ENCODE measurements at regions not wholly inside any gene's neighbourhood (a gene's known extent, or its start where the extent isn't known, plus 50 kb on each side); places are given as distances from the start of the nearest gene placed in this dataset.

DNA sequence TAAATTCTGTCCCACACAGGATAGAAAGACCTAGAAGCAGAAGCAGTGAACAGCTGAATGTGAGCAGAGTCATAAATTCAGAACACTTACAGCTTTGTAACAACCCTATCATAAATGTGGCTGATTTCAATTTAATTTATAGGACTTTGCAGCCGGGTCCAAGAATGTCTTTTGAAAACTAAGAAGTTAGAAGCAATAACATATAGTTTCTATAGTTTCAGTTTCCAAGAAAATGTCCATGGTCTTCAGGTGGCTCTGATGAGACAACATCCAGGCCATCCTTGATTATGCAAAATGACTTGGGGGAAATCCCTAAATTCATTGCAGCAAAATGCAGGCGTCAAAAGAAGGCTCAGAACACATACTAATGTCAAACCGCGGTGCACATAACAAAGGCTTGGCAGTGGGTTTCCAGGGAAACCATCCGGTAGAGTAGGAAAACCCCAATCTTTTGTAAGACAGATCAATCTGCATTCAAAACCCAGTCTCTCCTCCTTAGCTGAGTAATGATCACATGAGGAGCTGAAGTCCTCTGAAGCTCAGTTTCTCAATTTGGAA is 442.2 kb upstream of the ID2 start:
- DNase-seq: no peak
- no peaks in the 10 kb centered on the region for H3K36me3 Mint-ChIP-seq (ENCODE audit: low read depth)
- H3K4me3 Mint-ChIP-seq: no peak overlapping the region
- H3K9me3 Mint-ChIP-seq: no peaks in the 10 kb centered on the region; the same call in 1 of the 2 replicates
- TF ChIP-seq, protein P1, sequence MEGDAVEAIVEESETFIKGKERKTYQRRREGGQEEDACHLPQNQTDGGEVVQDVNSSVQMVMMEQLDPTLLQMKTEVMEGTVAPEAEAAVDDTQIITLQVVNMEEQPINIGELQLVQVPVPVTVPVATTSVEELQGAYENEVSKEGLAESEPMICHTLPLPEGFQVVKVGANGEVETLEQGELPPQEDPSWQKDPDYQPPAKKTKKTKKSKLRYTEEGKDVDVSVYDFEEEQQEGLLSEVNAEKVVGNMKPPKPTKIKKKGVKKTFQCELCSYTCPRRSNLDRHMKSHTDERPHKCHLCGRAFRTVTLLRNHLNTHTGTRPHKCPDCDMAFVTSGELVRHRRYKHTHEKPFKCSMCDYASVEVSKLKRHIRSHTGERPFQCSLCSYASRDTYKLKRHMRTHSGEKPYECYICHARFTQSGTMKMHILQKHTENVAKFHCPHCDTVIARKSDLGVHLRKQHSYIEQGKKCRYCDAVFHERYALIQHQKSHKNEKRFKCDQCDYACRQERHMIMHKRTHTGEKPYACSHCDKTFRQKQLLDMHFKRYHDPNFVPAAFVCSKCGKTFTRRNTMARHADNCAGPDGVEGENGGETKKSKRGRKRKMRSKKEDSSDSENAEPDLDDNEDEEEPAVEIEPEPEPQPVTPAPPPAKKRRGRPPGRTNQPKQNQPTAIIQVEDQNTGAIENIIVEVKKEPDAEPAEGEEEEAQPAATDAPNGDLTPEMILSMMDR (IDR thresholded peaks at IDR 0.05): no peak
- no peak overlapping the region for H3K27ac Mint-ChIP-seq
- H3K27me3 Mint-ChIP-seq (ENCODE audit: insufficient read depth): peaks cover 9% of the 10 kb centered on the region
- no peaks in the 10 kb centered on the region for H3K4me1 Mint-ChIP-seq (ENCODE audit: low read depth)

DNA sequence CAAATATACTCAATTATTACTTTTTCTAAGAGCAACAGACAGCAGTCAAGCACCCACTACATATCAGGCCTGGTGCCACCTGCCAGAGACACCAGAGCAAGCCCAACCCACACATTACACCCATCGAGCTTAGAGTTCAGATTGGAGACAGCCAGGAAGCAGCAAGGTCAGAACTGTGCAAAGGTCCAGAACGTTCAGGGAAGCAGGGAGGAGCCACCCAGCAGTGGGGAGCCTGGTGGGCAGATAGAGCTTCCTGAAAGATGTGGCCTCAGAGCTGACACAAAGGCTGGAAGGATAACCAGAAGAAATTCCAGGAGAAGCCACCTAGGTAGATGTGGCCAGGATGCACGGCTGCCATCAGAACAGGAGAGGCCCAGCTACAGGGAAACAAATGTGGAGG is 440.5 kb upstream of the ID2 start:
- no peak overlapping the region for H3K4me3 Mint-ChIP-seq
- no peak for DNase-seq
- H3K4me1 Mint-ChIP-seq (ENCODE audit: low read depth): no peaks in the 10 kb centered on the region
- TF ChIP-seq, protein P1 (IDR thresholded peaks at IDR 0.05): no peak
- H3K36me3 Mint-ChIP-seq (ENCODE audit: low read depth): no peaks in the 10 kb centered on the region
- peaks cover 2% of the 10 kb centered on the region for H3K27me3 Mint-ChIP-seq (ENCODE audit: insufficient read depth)
- no peak overlapping the region for H3K27ac Mint-ChIP-seq
- H3K9me3 Mint-ChIP-seq: no peaks in the 10 kb centered on the region; the same call in 1 of the 2 replicates

- peaks cover 2% of the 10 kb centered on the region for H3K27me3 Mint-ChIP-seq (ENCODE audit: insufficient read depth)
- no peaks in the 10 kb centered on the region for H3K4me1 Mint-ChIP-seq (ENCODE audit: low read depth)
- DNase-seq: no peak
These were observed 439.1 kb upstream of the ID2 start for GRCh38 chr2:8242739-8243138.

GRCh38 chr2:8243748-8244400 is 438.0 kb upstream of the ID2 start:
- peaks cover 6% of the 10 kb centered on the region for H3K4me1 Mint-ChIP-seq (ENCODE audit: low read depth)
- no peak overlapping the region for H3K4me3 Mint-ChIP-seq
- DNase-seq: no peak
- no peak overlapping the region for H3K27ac Mint-ChIP-seq
- TF ChIP-seq, protein P1 (IDR thresholded peaks at IDR 0.05): no peak
- H3K9me3 Mint-ChIP-seq: no peaks in the 10 kb centered on the region; the same call in 1 of the 2 replicates
- peaks cover 2% of the 10 kb centered on the region; the same call in 1 of the 2 replicates for H3K27me3 Mint-ChIP-seq (ENCODE audit: insufficient read depth)
- no peaks in the 10 kb centered on the region for H3K36me3 Mint-ChIP-seq (ENCODE audit: low read depth)

More at GRCh38 chr2:8242739-8243138, 439.1 kb upstream of the ID2 start:
- Mint-ChIP-seq H3K9me3 (no peaks in the 10 kb centered on the region; the same call in 1 of the 2 replicates), H3K27ac (no peak overlapping the region), H3K4me3 (no peak overlapping the region), H3K36me3 (ENCODE audit: low read depth) (no peaks in the 10 kb centered on the region)
- TF ChIP-seq, protein P1 (IDR thresholded peaks at IDR 0.05): no peak

DNA sequence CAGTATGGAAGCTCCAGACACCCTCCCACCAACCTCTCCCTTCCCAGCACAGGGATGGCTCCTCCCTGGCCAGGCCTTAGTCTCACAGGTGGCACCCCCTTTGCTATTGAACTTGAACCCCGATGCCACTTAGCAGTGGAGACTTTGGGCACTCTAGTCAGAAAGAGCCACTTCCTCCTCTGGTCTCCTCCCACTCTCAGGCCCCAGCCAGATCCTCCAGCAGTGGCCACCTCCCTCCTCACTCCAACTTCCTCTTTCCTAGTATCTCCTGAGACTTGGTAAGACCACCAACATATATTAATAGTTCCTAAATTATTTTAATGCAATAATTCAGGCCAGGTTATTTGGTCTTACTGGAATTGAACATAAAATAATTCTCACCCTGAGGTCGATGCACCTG is 437.2 kb upstream of the ID2 start:
- Mint-ChIP-seq H3K36me3 (ENCODE audit: low read depth) (no peaks in the 10 kb centered on the region), H3K27me3 (ENCODE audit: insufficient read depth) (peaks cover 2% of the 10 kb centered on the region; the same call in 1 of the 2 replicates), H3K4me3 (no peak overlapping the region), H3K27ac (no peak overlapping the region), H3K4me1 (ENCODE audit: low read depth) (peaks cover 6% of the 10 kb centered on the region), H3K9me3 (no peaks in the 10 kb centered on the region; the same call in 1 of the 2 replicates)
- TF ChIP-seq, protein P1 (IDR thresholded peaks at IDR 0.05): no peak
- DNase-seq: no peak

Measured in HFFc6 (cell line).